ENCODE measurements at regions not wholly inside any gene's neighbourhood (a gene's known extent, or its start where the extent isn't known, plus 50 kb on each side); places are given as distances from the start of the nearest gene placed in this dataset.

GRCh38 chr1:219825355-219825754 is 103.0 kb downstream of the SLC30A10 start:
- CTCF ChIA-PET: no interaction called here
- no peak overlapping the region for H3K4me3 ChIP-seq (replicated peaks in 1 of 2; ENCODE audit: low read depth in 1 of 2, low read length in 2 of 2)
- H3K4me2 ChIP-seq (ENCODE audit: low read length): no peak overlapping the region
- ATAC-seq (no peak), DNase-seq (ENCODE audit: low read depth, low spot score) (no peak)
- no peaks in the 10 kb centered on the region for H3K27me3 ChIP-seq (ENCODE audit: insufficient read depth, low read length)
- POLR2A ChIA-PET: no interaction called here
- no peaks in the 10 kb centered on the region for H3K9me3 ChIP-seq (ENCODE audit: control insufficient read depth in 1 of 2, insufficient read depth in 1 of 2, low read depth in 1 of 2, low read length in 2 of 2)
- no peaks in the 10 kb centered on the region for H3K36me3 ChIP-seq (ENCODE audit: control insufficient read depth in 1 of 2, insufficient read depth in 2 of 2, low read length in 2 of 2)
- no peaks in the 10 kb centered on the region for H3K79me2 ChIP-seq (ENCODE audit: insufficient read depth, low read length)
- TF ChIP-seq SRF (IDR thresholded peaks at IDR 0.05; ENCODE audit: low read depth): no peak
- no peak for TF ChIP-seq RAD21 (IDR thresholded peaks at IDR 0.05; ENCODE audit: low read depth)
- TF ChIP-seq FOSL1 (IDR thresholded peaks at IDR 0.05; ENCODE audit: low read depth): no peak
- no peak for TF ChIP-seq SIN3A (IDR thresholded peaks at IDR 0.05; ENCODE audit: low read depth)
- TF ChIP-seq JUND (IDR thresholded peaks at IDR 0.05): no peak
- H3K27ac ChIP-seq (ENCODE audit: low read depth, low read length): no peak overlapping the region
- H3K9me2 ChIP-seq (ENCODE audit: insufficient read depth): no peaks in the 10 kb centered on the region
- intact Hi-C loops (cut with micrococcal nuclease): no loop called here
- no peak overlapping the region for H3K9ac ChIP-seq (ENCODE audit: low read length)
- RAD21 ChIA-PET (ENCODE audit: low non-redundant PET in 1 of 2, low total read pairs in 2 of 2, uncharacterized antibody in 2 of 2, unreplicated experiment in 2 of 2): no interaction called here
- no TSS peak for BruUV-seq (replicated peaks)
- no peaks in the 10 kb centered on the region for H4K20me1 ChIP-seq (ENCODE audit: insufficient read depth)
- H2AFZ ChIP-seq (ENCODE audit: low read depth, low read length, poor library complexity, severe bottlenecking): no peak overlapping the region
- H3K4me1 ChIP-seq (ENCODE audit: control insufficient read depth in 1 of 2, insufficient read depth in 2 of 2, low read length in 2 of 2): no peaks in the 10 kb centered on the region

GRCh38 chr1:219824338-219824737 is 104.0 kb downstream of the SLC30A10 start:
- no peak overlapping the region for H3K27ac ChIP-seq (ENCODE audit: low read depth, low read length)
- ATAC-seq (no peak), DNase-seq (ENCODE audit: low read depth, low spot score) (no peak)
- no peaks in the 10 kb centered on the region for H3K27me3 ChIP-seq (ENCODE audit: insufficient read depth, low read length)
- BruUV-seq (replicated peaks): no TSS peak
- no peaks in the 10 kb centered on the region for H3K4me1 ChIP-seq (ENCODE audit: control insufficient read depth in 1 of 2, insufficient read depth in 2 of 2, low read length in 2 of 2)
- no peaks in the 10 kb centered on the region for H3K9me2 ChIP-seq (ENCODE audit: insufficient read depth)
- TF ChIP-seq MAX (IDR thresholded peaks at IDR 0.05) (no peak), SRF (IDR thresholded peaks at IDR 0.05; ENCODE audit: low read depth) (no peak)
- no peaks in the 10 kb centered on the region for H3K9me3 ChIP-seq (ENCODE audit: control insufficient read depth in 1 of 2, insufficient read depth in 1 of 2, low read depth in 1 of 2, low read length in 2 of 2)
- no peak overlapping the region for H3K4me2 ChIP-seq (ENCODE audit: low read length)
- RAD21 ChIA-PET (ENCODE audit: low non-redundant PET in 1 of 2, low total read pairs in 2 of 2, uncharacterized antibody in 2 of 2, unreplicated experiment in 2 of 2): no interaction called here
- POLR2A ChIA-PET: no interaction called here
- intact Hi-C loops (cut with micrococcal nuclease): no loop called here
- CTCF ChIA-PET: no interaction called here
- no peaks in the 10 kb centered on the region for H3K79me2 ChIP-seq (ENCODE audit: insufficient read depth, low read length)
- H4K20me1 ChIP-seq (ENCODE audit: insufficient read depth): no peaks in the 10 kb centered on the region
- no peak overlapping the region for H3K4me3 ChIP-seq (replicated peaks in 1 of 2; ENCODE audit: low read depth in 1 of 2, low read length in 2 of 2)
- no peak overlapping the region for H3K9ac ChIP-seq (ENCODE audit: low read length)
- H3K36me3 ChIP-seq (ENCODE audit: control insufficient read depth in 1 of 2, insufficient read depth in 2 of 2, low read length in 2 of 2): no peaks in the 10 kb centered on the region
- H2AFZ ChIP-seq (ENCODE audit: low read depth, low read length, poor library complexity, severe bottlenecking): no peak overlapping the region

All from HCT116 (cell line).